HFFc6 (cell line): ENCODE measurements at regions not wholly inside any gene's neighbourhood (a gene's known extent, or its start where the extent isn't known, plus 50 kb on each side); places are given as distances from the start of the nearest gene placed in this dataset.

Experiments used
- DNase-seq: peaks from one replicate; pipeline ENCODE4 v3.0.0-alpha.2; 2018
- H3K27ac Mint-ChIP-seq: 2 replicates; pipeline ENCODE4 v1.8.0; 2020; ENCODE audit warnings: mild to moderate bottlenecking, mixed read lengths
- H3K27me3 Mint-ChIP-seq: 2 replicates; pipeline ENCODE4 v1.8.0; 2021; ENCODE audit warnings: mild to moderate bottlenecking, moderate library complexity, mixed read lengths; ENCODE audit not compliant: insufficient read depth
- H3K36me3 Mint-ChIP-seq: 2 replicates; pipeline ENCODE4 v1.8.0; 2021; ENCODE audit warnings: low read depth, mixed read lengths
- H3K4me1 Mint-ChIP-seq: 2 replicates; pipeline ENCODE4 v1.8.0; 2020; ENCODE audit warnings: low read depth, mixed read lengths
- H3K4me3 Mint-ChIP-seq: 2 replicates; pipeline ENCODE4 v1.8.0; 2020; ENCODE audit warnings: mild to moderate bottlenecking, moderate library complexity, mixed read lengths
- H3K9me3 Mint-ChIP-seq: 2 replicates; pipeline ENCODE4 v1.8.0; 2020; ENCODE audit warnings: mild to moderate bottlenecking, mixed read lengths
- TF ChIP-seq, protein P1 (sequence below): fragments of 200-600 bp; sonication (generic); IDR thresholded peaks from 2 replicates; pipeline ENCODE4 v1.5.0; 2021; ENCODE audit warnings: antibody characterized with exemption, mild to moderate bottlenecking

- Mint-ChIP-seq H3K4me1 (no peaks in the 10 kb centered on the region), H3K9me3 (no peaks in the 10 kb centered on the region), H3K27ac (no peak overlapping the region), H3K27me3 (peaks cover 7% of the 10 kb centered on the region), H3K4me3 (no peak overlapping the region), H3K36me3 (no peaks in the 10 kb centered on the region)
- DNase-seq = no peak
- TF ChIP-seq, protein P1, sequence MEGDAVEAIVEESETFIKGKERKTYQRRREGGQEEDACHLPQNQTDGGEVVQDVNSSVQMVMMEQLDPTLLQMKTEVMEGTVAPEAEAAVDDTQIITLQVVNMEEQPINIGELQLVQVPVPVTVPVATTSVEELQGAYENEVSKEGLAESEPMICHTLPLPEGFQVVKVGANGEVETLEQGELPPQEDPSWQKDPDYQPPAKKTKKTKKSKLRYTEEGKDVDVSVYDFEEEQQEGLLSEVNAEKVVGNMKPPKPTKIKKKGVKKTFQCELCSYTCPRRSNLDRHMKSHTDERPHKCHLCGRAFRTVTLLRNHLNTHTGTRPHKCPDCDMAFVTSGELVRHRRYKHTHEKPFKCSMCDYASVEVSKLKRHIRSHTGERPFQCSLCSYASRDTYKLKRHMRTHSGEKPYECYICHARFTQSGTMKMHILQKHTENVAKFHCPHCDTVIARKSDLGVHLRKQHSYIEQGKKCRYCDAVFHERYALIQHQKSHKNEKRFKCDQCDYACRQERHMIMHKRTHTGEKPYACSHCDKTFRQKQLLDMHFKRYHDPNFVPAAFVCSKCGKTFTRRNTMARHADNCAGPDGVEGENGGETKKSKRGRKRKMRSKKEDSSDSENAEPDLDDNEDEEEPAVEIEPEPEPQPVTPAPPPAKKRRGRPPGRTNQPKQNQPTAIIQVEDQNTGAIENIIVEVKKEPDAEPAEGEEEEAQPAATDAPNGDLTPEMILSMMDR = no peak
These were observed 123.5 kb downstream of the MAP3K7 start for GRCh38 chr6:90463359-90463758.

DNA sequence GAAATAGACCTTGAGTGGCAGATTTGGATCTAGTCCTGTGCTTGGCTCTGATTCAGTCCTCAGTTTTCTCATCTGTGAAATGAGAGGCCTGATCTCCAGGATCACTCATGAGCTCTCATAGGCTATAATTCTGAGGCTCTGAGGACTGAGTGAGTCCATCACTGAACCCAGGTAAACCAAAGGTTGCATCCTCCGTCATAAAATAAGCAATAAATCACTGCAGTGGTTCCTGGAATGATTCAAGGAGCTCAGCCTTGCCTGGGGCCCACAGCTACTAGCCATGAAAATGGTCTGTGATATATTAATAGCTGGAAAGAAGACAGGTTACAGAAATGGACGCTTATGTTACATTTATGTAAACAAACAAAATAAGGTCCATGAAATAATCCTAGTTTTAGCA, 124.8 kb downstream of the MAP3K7 start:
- H3K4me1 Mint-ChIP-seq = no peaks in the 10 kb centered on the region
- peaks cover 5% of the 10 kb centered on the region; the same call in 1 of the 2 replicates for H3K27me3 Mint-ChIP-seq
- no peak for DNase-seq
- H3K4me3 Mint-ChIP-seq = no peak overlapping the region
- no peaks in the 10 kb centered on the region for H3K36me3 Mint-ChIP-seq
- H3K27ac Mint-ChIP-seq = no peak overlapping the region
- no peaks in the 10 kb centered on the region for H3K9me3 Mint-ChIP-seq
- TF ChIP-seq, protein P1 = no peak

GRCh38 chr6:90461383-90461782, 125.5 kb downstream of the MAP3K7 start:
- Mint-ChIP-seq H3K4me3 (no peak overlapping the region), H3K4me1 (no peaks in the 10 kb centered on the region), H3K9me3 (no peaks in the 10 kb centered on the region), H3K27ac (no peak overlapping the region), H3K27me3 (peaks cover 5% of the 10 kb centered on the region; the same call in 1 of the 2 replicates), H3K36me3 (no peaks in the 10 kb centered on the region)
- DNase-seq = no peak
- TF ChIP-seq, protein P1 = no peak

DNA sequence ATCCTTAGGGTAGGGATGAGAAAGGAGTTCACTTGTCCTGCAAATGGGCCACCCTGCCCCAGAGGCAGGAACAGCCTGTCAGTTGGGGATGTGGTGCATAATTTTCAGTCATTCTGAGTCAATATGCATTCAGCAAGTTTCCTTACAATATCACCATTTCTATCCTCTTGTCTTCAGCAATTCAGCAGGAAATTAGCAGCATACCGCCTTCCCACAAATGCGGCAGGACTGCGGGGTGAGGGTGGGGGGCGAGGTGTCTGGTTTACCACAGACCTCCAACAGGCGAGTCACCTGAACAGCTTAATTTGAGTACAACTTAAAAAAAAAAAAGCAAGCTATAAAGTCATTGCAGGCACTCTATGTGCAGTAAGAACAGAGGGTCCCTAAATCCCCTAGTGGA, 126.8 kb downstream of the MAP3K7 start:
- TF ChIP-seq, protein P1 = no peak
- H3K27me3 Mint-ChIP-seq = peaks cover 5% of the 10 kb centered on the region; the same call in 1 of the 2 replicates
- no peaks in the 10 kb centered on the region for H3K36me3 Mint-ChIP-seq
- DNase-seq = no peak
- no peak overlapping the region for H3K27ac Mint-ChIP-seq
- H3K4me1 Mint-ChIP-seq = no peaks in the 10 kb centered on the region; the same call in 1 of the 2 replicates
- no peaks in the 10 kb centered on the region for H3K9me3 Mint-ChIP-seq
- H3K4me3 Mint-ChIP-seq = no peak overlapping the region

DNA sequence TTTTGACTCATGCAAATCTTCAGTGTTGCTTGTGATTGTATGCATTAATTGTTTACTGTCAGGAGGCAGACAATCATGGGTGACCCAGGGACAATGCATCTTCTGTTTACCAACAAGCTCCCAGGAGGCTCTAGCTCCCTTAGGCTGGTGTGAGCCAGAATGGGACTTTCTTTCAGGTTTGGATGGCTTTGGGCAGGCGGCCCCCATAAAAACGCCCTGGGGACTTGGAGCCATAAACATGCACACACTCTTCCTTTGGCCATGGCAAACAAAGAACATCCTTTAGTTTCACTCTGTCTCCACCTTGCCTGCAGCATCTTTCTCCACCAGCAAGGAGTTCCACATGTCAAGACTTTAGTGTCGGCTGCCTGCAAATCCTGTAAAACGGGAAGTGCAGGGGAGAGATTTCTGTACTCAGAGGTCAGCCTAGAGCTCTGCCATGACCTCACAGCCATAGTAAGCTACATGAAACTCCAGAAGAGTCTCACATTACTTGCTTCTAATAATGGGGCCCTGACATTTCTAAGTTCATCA, 127.6 kb downstream of the MAP3K7 start:
- TF ChIP-seq, protein P1 = no peak
- DNase-seq = no peak
- Mint-ChIP-seq H3K9me3 (no peaks in the 10 kb centered on the region), H3K36me3 (no peaks in the 10 kb centered on the region), H3K4me3 (no peak overlapping the region), H3K27me3 (peaks cover 5% of the 10 kb centered on the region; the same call in 1 of the 2 replicates), H3K4me1 (no peaks in the 10 kb centered on the region; the same call in 1 of the 2 replicates), H3K27ac (no peak overlapping the region)
